ENCODE measurements at regions not wholly inside any gene's neighbourhood (a gene's known extent, or its start where the extent isn't known, plus 50 kb on each side); places are given as distances from the start of the nearest gene placed in this dataset.

- DNase-seq (ENCODE audit: low read depth in 2 of 2, low spot score in 1 of 2) = no peak
These were observed 73.4 kb upstream of the TEX51 start for GRCh38 chr2:126825316-126825715.

GRCh38 chr2:126826491-126826890, 72.2 kb upstream of the TEX51 start:
- no peak for DNase-seq (ENCODE audit: low read depth in 2 of 2, low spot score in 1 of 2)

- DNase-seq (ENCODE audit: low read depth in 2 of 2, low spot score in 1 of 2) = no peak
These were observed 71.3 kb upstream of the TEX51 start for GRCh38 chr2:126827371-126827770.

GRCh38 chr2:126828051-126828450, 70.6 kb upstream of the TEX51 start:
- DNase-seq (ENCODE audit: low read depth in 2 of 2, low spot score in 1 of 2) = no peak

GRCh38 chr2:126828491-126828890, 70.2 kb upstream of the TEX51 start:
- DNase-seq (ENCODE audit: low read depth in 2 of 2, low spot score in 1 of 2) = no peak

GRCh38 chr2:126831234-126832005, 67.3 kb upstream of the TEX51 start:
- no peak for DNase-seq (ENCODE audit: low read depth in 2 of 2, low spot score in 1 of 2)

GRCh38 chr2:126832014-126832413, 66.7 kb upstream of the TEX51 start:
- no peak for DNase-seq (ENCODE audit: low read depth in 2 of 2, low spot score in 1 of 2)

- DNase-seq (ENCODE audit: low read depth in 2 of 2, low spot score in 1 of 2) = no peak
These were observed 65.9 kb upstream of the TEX51 start for GRCh38 chr2:126832757-126833156.

- DNase-seq (ENCODE audit: low read depth in 2 of 2, low spot score in 1 of 2) = no peak
These were observed 64.6 kb upstream of the TEX51 start for GRCh38 chr2:126834006-126834659.

GRCh38 chr2:126835261-126835660, 63.4 kb upstream of the TEX51 start:
- DNase-seq (ENCODE audit: low read depth in 2 of 2, low spot score in 1 of 2) = no peak

GRCh38 chr2:126835831-126836230, 62.9 kb upstream of the TEX51 start:
- no peak for DNase-seq (ENCODE audit: low read depth in 2 of 2, low spot score in 1 of 2)

- DNase-seq (ENCODE audit: low read depth in 2 of 2, low spot score in 1 of 2) = no peak
These were observed 61.7 kb upstream of the TEX51 start for GRCh38 chr2:126836761-126837679.

GRCh38 chr2:126837966-126838715, 60.5 kb upstream of the TEX51 start:
- DNase-seq (ENCODE audit: low read depth in 2 of 2, low spot score in 1 of 2) = no peak

GRCh38 chr2:126838716-126838985, 60.0 kb upstream of the TEX51 start:
- no peak for DNase-seq (ENCODE audit: low read depth in 2 of 2, low spot score in 1 of 2)

GRCh38 chr2:126839796-126840195, 58.9 kb upstream of the TEX51 start:
- no peak for DNase-seq (ENCODE audit: low read depth in 2 of 2, low spot score in 1 of 2)

- DNase-seq (ENCODE audit: low read depth in 2 of 2, low spot score in 1 of 2) = no peak
These were observed 55.6 kb upstream of the TEX51 start for GRCh38 chr2:126843081-126843480.

- DNase-seq (ENCODE audit: low read depth in 2 of 2, low spot score in 1 of 2) = no peak
These were observed 52.4 kb upstream of the TEX51 start for GRCh38 chr2:126846241-126846640.

All from stimulated activated CD8-positive, alpha-beta memory T cell treated with anti-CD3 and anti-CD28 coated beads, Interleukin-4, amount 100 ng/mL, for 1 hour (primary cell).